HEK293 (cell line): ENCODE measurements at regions not wholly inside any gene's neighbourhood (a gene's known extent, or its start where the extent isn't known, plus 50 kb on each side); places are given as distances from the start of the nearest gene placed in this dataset.

Experiments used
- FEZF1 ChIP-seq: fragments of 450-650 bp; formaldehyde crosslinking; IDR thresholded peaks from 2 replicates; pipeline ENCODE4 v1.5.1; 2016; ENCODE audit warnings: missing biosample characterization, missing genetic modification characterization
- MZF1 ChIP-seq: fragments of 450-650 bp; formaldehyde crosslinking; IDR thresholded peaks from 2 replicates; pipeline ENCODE4 v1.5.1; 2017; ENCODE audit warnings: missing biosample characterization, missing genetic modification characterization, borderline replicate concordance
- PRDM10 ChIP-seq: fragments of 450-650 bp; formaldehyde crosslinking; IDR thresholded peaks from 2 replicates; pipeline ENCODE4 v1.5.1; 2016; ENCODE audit warnings: missing biosample characterization, missing genetic modification characterization
- PRDM2 ChIP-seq: fragments of 450-650 bp; formaldehyde crosslinking; IDR thresholded peaks from 2 replicates; pipeline ENCODE4 v1.5.1; 2016; ENCODE audit warnings: missing biosample characterization, missing genetic modification characterization, borderline replicate concordance
- SETDB1 ChIP-seq: IDR thresholded peaks from one replicate; pipeline ENCODE4 v1.6.1; 2017; ENCODE audit warnings: mild to moderate bottlenecking, low read length, moderate library complexity, mixed read lengths; ENCODE audit not compliant: insufficient read length
- ZNF114 ChIP-seq: fragments of 450-650 bp; formaldehyde crosslinking; IDR thresholded peaks from 2 replicates; pipeline ENCODE4 v1.5.0; 2017; ENCODE audit warnings: missing biosample characterization, missing genetic modification characterization
- ZNF146 ChIP-seq: fragments of 450-650 bp; formaldehyde crosslinking; IDR thresholded peaks from 2 replicates; pipeline ENCODE4 v1.5.1; 2016; ENCODE audit warnings: missing biosample characterization, missing genetic modification characterization
- ZNF157 ChIP-seq: fragments of 450-650 bp; formaldehyde crosslinking; IDR thresholded peaks from 2 replicates; pipeline ENCODE4 v1.5.1; 2016; ENCODE audit warnings: missing biosample characterization, missing genetic modification characterization
- ZNF16 ChIP-seq: fragments of 450-650 bp; formaldehyde crosslinking; IDR thresholded peaks from 2 replicates; pipeline ENCODE4 v1.5.1; 2016; ENCODE audit warnings: low read depth, missing biosample characterization, missing genetic modification characterization
- ZNF174 ChIP-seq: fragments of 450-650 bp; formaldehyde crosslinking; IDR thresholded peaks from 2 replicates; pipeline ENCODE4 v1.5.0; 2017; ENCODE audit warnings: missing biosample characterization, mild to moderate bottlenecking, missing genetic modification characterization
- ZNF175 ChIP-seq: fragments of 450-650 bp; formaldehyde crosslinking; IDR thresholded peaks from 2 replicates; pipeline ENCODE4 v1.5.1; 2016; ENCODE audit warnings: missing biosample characterization, missing genetic modification characterization
- ZNF239 ChIP-seq: fragments of 450-650 bp; formaldehyde crosslinking; IDR thresholded peaks from 2 replicates; pipeline ENCODE4 v1.5.1; 2016; ENCODE audit warnings: missing biosample characterization, missing genetic modification characterization
- ZNF311 ChIP-seq: fragments of 450-650 bp; formaldehyde crosslinking; IDR thresholded peaks from 2 replicates; pipeline ENCODE4 v1.5.1; 2017; ENCODE audit warnings: missing biosample characterization, missing genetic modification characterization, borderline replicate concordance
- ZNF324 ChIP-seq: fragments of 450-650 bp; formaldehyde crosslinking; IDR thresholded peaks from 2 replicates; pipeline ENCODE4 v1.5.1; 2016; ENCODE audit warnings: missing biosample characterization, missing genetic modification characterization
- ZNF426 ChIP-seq: fragments of 450-650 bp; formaldehyde crosslinking; IDR thresholded peaks from 2 replicates; pipeline ENCODE4 v1.5.1; 2017; ENCODE audit warnings: missing biosample characterization, missing genetic modification characterization, mild to moderate bottlenecking, inconsistent platforms, moderate library complexity
- ZNF501 ChIP-seq: fragments of 450-650 bp; formaldehyde crosslinking; IDR thresholded peaks from 2 replicates; pipeline ENCODE4 v1.5.1; 2016; ENCODE audit warnings: missing biosample characterization, missing genetic modification characterization
- ZNF513 ChIP-seq: fragments of 450-650 bp; IDR thresholded peaks from 2 replicates; pipeline ENCODE4 v1.5.1; 2018; ENCODE audit warnings: missing biosample characterization, missing genetic modification characterization
- ZNF530 ChIP-seq: fragments of 450-650 bp; formaldehyde crosslinking; IDR thresholded peaks from 2 replicates; pipeline ENCODE4 v1.5.1; 2016; ENCODE audit warnings: low read depth, missing biosample characterization, missing genetic modification characterization
- ZNF544 ChIP-seq: fragments of 450-650 bp; formaldehyde crosslinking; IDR thresholded peaks from 2 replicates; pipeline ENCODE4 v1.5.0; 2017; ENCODE audit warnings: missing biosample characterization, missing genetic modification characterization
- ZNF555 ChIP-seq: fragments of 450-650 bp; formaldehyde crosslinking; conservative IDR thresholded peaks from 2 replicates; pipeline ENCODE4 v1.5.1; 2017; ENCODE audit warnings: missing biosample characterization, mild to moderate bottlenecking, missing genetic modification characterization, inconsistent platforms
- ZNF560 ChIP-seq: fragments of 450-650 bp; formaldehyde crosslinking; IDR thresholded peaks from 2 replicates; pipeline ENCODE4 v1.5.1; 2017; ENCODE audit warnings: missing biosample characterization, missing genetic modification characterization, borderline replicate concordance
- ZNF639 ChIP-seq: fragments of 450-650 bp; formaldehyde crosslinking; IDR thresholded peaks from 2 replicates; pipeline ENCODE4 v1.5.1; 2016; ENCODE audit warnings: missing biosample characterization, missing genetic modification characterization
- ZNF843 ChIP-seq: fragments of 450-650 bp; formaldehyde crosslinking; IDR thresholded peaks from 2 replicates; pipeline ENCODE4 v1.5.1; 2016; ENCODE audit warnings: missing biosample characterization, missing genetic modification characterization
- ZSCAN4 ChIP-seq: fragments of 450-650 bp; formaldehyde crosslinking; IDR thresholded peaks from 2 replicates; pipeline ENCODE4 v1.5.1; 2017; ENCODE audit warnings: missing biosample characterization, missing genetic modification characterization

GRCh38 chr7:27346531-27347275 is 104.1 kb downstream of the EVX1 start (continued):
- TF ChIP-seq ZNF639 (no peak), SETDB1 (no peak), ZNF513 (tag by site-specific recombination) (no peak), ZNF843 (tag by site-specific recombination) (no peak), ZNF544 (tag by site-specific recombination) (no peak), ZSCAN4 (no peak), ZNF311 (tag by site-specific recombination) (no peak), MZF1 (tag by site-specific recombination) (peak; percentile 79; the same call in 1 of the 2 replicates), ZNF146 (tag by site-specific recombination) (no peak), FEZF1 (tag by site-specific recombination) (no peak), ZNF174 (tag by site-specific recombination) (no peak), ZNF16 (no peak), PRDM10 (tag by site-specific recombination) (peak; percentile 91; the same call in 1 of the 2 replicates), ZNF114 (no peak), ZNF501 (tag by site-specific recombination) (no peak), ZNF560 (tag by site-specific recombination) (no peak), ZNF426 (tag by site-specific recombination) (no peak), ZNF239 (tag by site-specific recombination) (no peak), ZNF157 (tag by site-specific recombination) (no peak), ZNF530 (no peak), PRDM2 (no peak), ZNF324 (tag by site-specific recombination) (no peak), ZNF175 (tag by site-specific recombination) (no peak), ZNF555 (no peak)
